Natural killer cell (primary cell): ENCODE measurements at regions not wholly inside any gene's neighbourhood (a gene's known extent, or its start where the extent isn't known, plus 50 kb on each side); places are given as distances from the start of the nearest gene placed in this dataset.

ENCODE experiments used
- ATAC-seq, 3 donors: fragments of 150-1000 bp in 2 of 3; fragments of 200-7000 bp in 1 of 3; cut with Tn5 transposase; 1 replicate in 1 of 3; 2 replicates in 2 of 3; pipeline ENCODE4 v1.10.0; 2021; ENCODE audit warnings: mild to moderate bottlenecking in 2 of 3, moderate library complexity in 2 of 3
- DNase-seq, 2 donors: peaks; one replicate each; pipeline versions ENCODE4 v3.0.0 to v3.0.0-alpha.2; 2013 to 2021; ENCODE audit warnings: mixed read lengths in 1 of 2
- H3K27ac ChIP-seq: one replicate; pipeline ENCODE4 v1.5.1; 2013; ENCODE audit warnings: mild to moderate bottlenecking, low read length
- H3K27me3 ChIP-seq: one replicate; pipeline ENCODE4 v1.6.1; 2013; ENCODE audit warnings: low read length; ENCODE audit not compliant: control insufficient read depth, insufficient read depth
- H3K36me3 ChIP-seq: one replicate; pipeline ENCODE4 v1.6.1; 2013; ENCODE audit warnings: low read length; ENCODE audit not compliant: control insufficient read depth, insufficient read depth
- H3K4me1 ChIP-seq: one replicate; pipeline ENCODE4 v1.6.1; 2013; ENCODE audit warnings: low read length; ENCODE audit not compliant: control insufficient read depth, insufficient read depth
- H3K4me3 ChIP-seq: one replicate; pipeline ENCODE4 v1.5.1; 2013; ENCODE audit warnings: low read length
- H3K9me3 ChIP-seq: one replicate; pipeline ENCODE4 v1.6.1; 2013; ENCODE audit warnings: low read length; ENCODE audit not compliant: control insufficient read depth, insufficient read depth
- H3K27ac Mint-ChIP-seq, 2 donors: one replicate each; pipeline ENCODE4 v1.8.0; 2022; ENCODE audit warnings: mild to moderate bottlenecking in 2 of 2, mixed read lengths in 2 of 2, moderate library complexity in 1 of 2
- H3K27me3 Mint-ChIP-seq, 2 donors: one replicate each; pipeline ENCODE4 v1.8.0; 2022; ENCODE audit warnings: low read depth in 2 of 2, mixed read lengths in 2 of 2
- H3K36me3 Mint-ChIP-seq: one replicate; pipeline ENCODE4 v1.8.0; 2022; ENCODE audit warnings: mixed read lengths
- H3K4me1 Mint-ChIP-seq, 2 donors: one replicate each; pipeline ENCODE4 v1.8.0; 2022; ENCODE audit warnings: mixed read lengths in 2 of 2
- H3K4me3 Mint-ChIP-seq: one replicate; pipeline ENCODE4 v1.8.0; 2022; ENCODE audit warnings: mild to moderate bottlenecking, moderate library complexity, mixed read lengths
- H3K9me3 Mint-ChIP-seq, 2 donors: one replicate each; pipeline ENCODE4 v1.8.0; 2022; ENCODE audit warnings: mixed read lengths in 2 of 2
- CTCF ChIP-seq: fragments of 200-600 bp; IDR thresholded peaks from one replicate; pipeline ENCODE4 v1.8.0; 2022; ENCODE audit warnings: antibody characterized with exemption
- WGBS: methylation state at CpG from one replicate; pipeline ENCODE4 v1.1.7; 2013; ENCODE audit warnings: missing lambda C conversion rate; ENCODE audit not compliant: insufficient coverage; 5-methylcytosine and 5-hydroxymethylcytosine counted together
- intact Hi-C: fragments of 100-400 bp; cut with micrococcal nuclease; formaldehyde crosslinking; loops from one replicate; pipeline ENCODE4 v1.14.2; 2022

GRCh38 chrX:57848857-57849256, 61.4 kb downstream of the ZXDA start:
- H3K27ac Mint-ChIP-seq = no peak overlapping the region
- H3K9me3 Mint-ChIP-seq = peaks cover 2 to 21% of the 10 kb centered on the region in 2 donors
- 71% methylated on average over 4 of the region's 4 CpGs for WGBS
- no peaks in the 10 kb centered on the region for H3K4me1 ChIP-seq
- ATAC-seq (no peak), DNase-seq (no peak)
- H3K27me3 ChIP-seq = no peaks in the 10 kb centered on the region
- no peaks in the 10 kb centered on the region for H3K27me3 Mint-ChIP-seq
- no peak overlapping the region for H3K4me3 Mint-ChIP-seq
- intact Hi-C loops = no loop called here
- TF ChIP-seq CTCF = no peak
- H3K36me3 ChIP-seq = no peaks in the 10 kb centered on the region
- no peak overlapping the region for H3K27ac ChIP-seq
- H3K4me3 ChIP-seq = no peak overlapping the region
- peaks cover 17% of the 10 kb centered on the region for H3K36me3 Mint-ChIP-seq
- peaks cover 13% of the 10 kb centered on the region for H3K9me3 ChIP-seq
- H3K4me1 Mint-ChIP-seq = no peaks in the 10 kb centered on the region

GRCh38 chrX:57822818-57823217, 87.4 kb downstream of the ZXDA start:
- 66% methylated on average over 4 of the region's 4 CpGs for WGBS

GRCh38 chrX:57822398-57822797, 87.9 kb downstream of the ZXDA start:
- H3K9me3 ChIP-seq = no peaks in the 10 kb centered on the region
- no peaks in the 10 kb centered on the region for H3K27me3 ChIP-seq
- ATAC-seq = no peak
- H3K27me3 Mint-ChIP-seq = peaks cover 0 to 19% of the 10 kb centered on the region in 2 donors
- H3K4me1 Mint-ChIP-seq = peaks cover 0 to 5% of the 10 kb centered on the region in 2 donors
- no peak overlapping the region for H3K4me3 ChIP-seq
- no peaks in the 10 kb centered on the region for H3K36me3 Mint-ChIP-seq
- no peak for TF ChIP-seq CTCF
- no peak overlapping the region for H3K27ac ChIP-seq
- H3K4me3 Mint-ChIP-seq = no peak overlapping the region
- H3K9me3 Mint-ChIP-seq = no peaks in the 10 kb centered on the region
- WGBS = 67% methylated on average over 8 of the region's 8 CpGs
- intact Hi-C loops = loop anchor here (5.0 kb wide), 1 partner anchor 205 kb away; no protein-coding TSS in a partner anchor
- no peaks in the 10 kb centered on the region for H3K36me3 ChIP-seq
- no peak overlapping the region for H3K27ac Mint-ChIP-seq
- H3K4me1 ChIP-seq = no peaks in the 10 kb centered on the region
- no peak for DNase-seq

More at GRCh38 chrX:57822818-57823217, 87.4 kb downstream of the ZXDA start:
- H3K27me3 ChIP-seq = no peaks in the 10 kb centered on the region
- Mint-ChIP-seq H3K4me1 (peaks cover 0 to 5% of the 10 kb centered on the region in 2 donors), H3K4me3 (no peak overlapping the region), H3K27ac (no peak overlapping the region), H3K9me3 (no peaks in the 10 kb centered on the region), H3K27me3 (peaks cover 0 to 19% of the 10 kb centered on the region in 2 donors), H3K36me3 (no peaks in the 10 kb centered on the region)
- DNase-seq = no peak
- TF ChIP-seq CTCF = no peak
- intact Hi-C loops = loop anchor here (5.0 kb wide), 1 partner anchor 204 kb away; no protein-coding TSS in a partner anchor
- no peaks in the 10 kb centered on the region for H3K9me3 ChIP-seq
- no peak overlapping the region for H3K4me3 ChIP-seq
- no peaks in the 10 kb centered on the region for H3K36me3 ChIP-seq
- H3K4me1 ChIP-seq = no peaks in the 10 kb centered on the region
- ATAC-seq = no peak
- H3K27ac ChIP-seq = no peak overlapping the region
